Epithelial cell of esophagus (primary cell): ENCODE measurements at regions not wholly inside any gene's neighbourhood (a gene's known extent, or its start where the extent isn't known, plus 50 kb on each side); places are given as distances from the start of the nearest gene placed in this dataset.

ENCODE experiments used
- DNase-seq: peaks from one replicate; pipeline ENCODE4 v3.0.0; 2010; ENCODE audit warnings: low read depth
- H3K4me3 ChIP-seq: 2 replicates; pipeline ENCODE4 v1.5.1; 2011; ENCODE audit warnings: mild to moderate bottlenecking, low read length, control low read depth
- TF ChIP-seq, protein P1 (sequence below): IDR thresholded peaks from 2 replicates; pipeline ENCODE4 v1.5.1; 2011; ENCODE audit warnings: low read depth, mild to moderate bottlenecking, low read length, control low read depth, inconsistent platforms; ENCODE audit not compliant: insufficient read depth; ENCODE audit errors: missing control alignments

DNA sequence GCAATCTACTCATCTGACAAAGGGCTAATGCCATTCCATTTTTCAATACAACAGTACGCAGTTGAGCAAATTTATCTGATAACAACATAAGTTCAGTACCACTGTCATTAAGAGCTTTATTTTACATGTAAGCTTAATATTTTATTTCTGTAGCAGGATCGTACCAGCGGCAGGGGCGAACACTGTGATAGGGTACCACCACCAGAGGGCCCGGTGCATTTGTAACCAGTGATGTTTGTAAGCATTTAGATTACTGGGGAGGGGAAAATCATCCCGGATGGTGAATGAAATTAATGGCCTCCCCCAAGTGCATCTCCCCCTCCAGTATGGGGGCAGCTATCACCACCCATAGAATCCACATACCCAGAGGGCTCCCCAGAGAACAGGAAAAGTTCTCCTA is 179.0 kb downstream of the ADGRA3 start:
- no peak overlapping the region for H3K4me3 ChIP-seq
- TF ChIP-seq, protein P1, sequence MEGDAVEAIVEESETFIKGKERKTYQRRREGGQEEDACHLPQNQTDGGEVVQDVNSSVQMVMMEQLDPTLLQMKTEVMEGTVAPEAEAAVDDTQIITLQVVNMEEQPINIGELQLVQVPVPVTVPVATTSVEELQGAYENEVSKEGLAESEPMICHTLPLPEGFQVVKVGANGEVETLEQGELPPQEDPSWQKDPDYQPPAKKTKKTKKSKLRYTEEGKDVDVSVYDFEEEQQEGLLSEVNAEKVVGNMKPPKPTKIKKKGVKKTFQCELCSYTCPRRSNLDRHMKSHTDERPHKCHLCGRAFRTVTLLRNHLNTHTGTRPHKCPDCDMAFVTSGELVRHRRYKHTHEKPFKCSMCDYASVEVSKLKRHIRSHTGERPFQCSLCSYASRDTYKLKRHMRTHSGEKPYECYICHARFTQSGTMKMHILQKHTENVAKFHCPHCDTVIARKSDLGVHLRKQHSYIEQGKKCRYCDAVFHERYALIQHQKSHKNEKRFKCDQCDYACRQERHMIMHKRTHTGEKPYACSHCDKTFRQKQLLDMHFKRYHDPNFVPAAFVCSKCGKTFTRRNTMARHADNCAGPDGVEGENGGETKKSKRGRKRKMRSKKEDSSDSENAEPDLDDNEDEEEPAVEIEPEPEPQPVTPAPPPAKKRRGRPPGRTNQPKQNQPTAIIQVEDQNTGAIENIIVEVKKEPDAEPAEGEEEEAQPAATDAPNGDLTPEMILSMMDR: no peak
- no peak for DNase-seq

DNA sequence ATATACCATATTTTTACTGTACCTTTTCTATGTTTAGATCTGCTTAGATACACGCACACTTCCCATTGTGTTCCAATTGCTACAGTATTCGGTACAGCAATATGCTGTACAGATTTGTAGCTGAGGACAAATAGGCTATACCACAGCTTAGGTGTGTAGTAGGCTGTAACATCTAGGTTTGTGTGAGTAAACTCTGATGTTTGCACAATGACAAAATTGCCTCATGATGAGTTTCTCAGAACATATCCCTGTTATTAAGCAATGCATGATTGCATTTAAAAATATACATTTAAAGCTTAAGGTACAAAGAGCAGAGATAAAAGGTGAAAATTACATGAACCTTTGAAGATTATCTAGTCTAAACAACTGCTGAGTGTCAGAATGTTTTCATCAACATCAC is 181.7 kb downstream of the ADGRA3 start:
- no peak overlapping the region for H3K4me3 ChIP-seq
- TF ChIP-seq, protein P1: no peak
- peak; percentile 75 for DNase-seq

DNA sequence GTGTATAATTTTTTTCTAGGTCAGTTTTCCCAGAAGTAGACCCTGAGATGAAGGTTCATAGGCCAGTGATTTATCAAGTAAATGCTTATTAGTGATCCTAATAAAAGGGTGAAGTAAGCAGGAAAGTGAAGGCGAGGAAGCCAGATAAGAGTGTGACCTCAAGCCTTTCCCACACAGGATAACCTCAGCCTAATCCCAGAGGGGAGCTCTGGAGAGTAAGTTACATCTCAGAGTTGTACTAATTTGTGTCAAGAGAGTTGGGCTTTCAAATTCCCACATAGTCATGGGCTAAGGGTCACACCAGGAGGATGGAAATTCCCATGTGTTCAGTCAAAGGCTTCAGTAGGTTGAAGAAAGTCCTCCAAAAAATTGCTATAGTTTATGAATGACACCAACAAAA is 191.4 kb downstream of the ADGRA3 start:
- TF ChIP-seq, protein P1: no peak
- DNase-seq: no peak
- no peak overlapping the region for H3K4me3 ChIP-seq

DNA sequence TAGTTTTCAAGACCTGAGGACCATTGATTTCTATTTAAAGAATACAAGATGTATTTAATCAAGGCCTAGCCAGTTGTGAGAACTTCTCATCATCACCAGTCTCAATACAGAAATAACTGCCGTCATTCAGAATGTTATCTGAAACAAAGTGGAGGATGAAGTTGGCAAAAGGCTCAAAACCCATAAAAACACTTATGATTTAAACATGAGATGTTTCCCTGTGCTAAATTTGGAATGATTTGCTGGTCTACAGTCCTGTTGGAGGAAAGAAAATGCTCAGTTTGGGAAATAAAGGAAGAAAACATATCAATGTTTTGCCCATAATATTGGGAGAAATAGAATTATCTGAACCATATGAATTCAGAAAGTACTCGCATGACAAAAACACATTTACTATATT is 192.2 kb downstream of the ADGRA3 start:
- DNase-seq: no peak
- TF ChIP-seq, protein P1: no peak
- H3K4me3 ChIP-seq: no peak overlapping the region

DNA sequence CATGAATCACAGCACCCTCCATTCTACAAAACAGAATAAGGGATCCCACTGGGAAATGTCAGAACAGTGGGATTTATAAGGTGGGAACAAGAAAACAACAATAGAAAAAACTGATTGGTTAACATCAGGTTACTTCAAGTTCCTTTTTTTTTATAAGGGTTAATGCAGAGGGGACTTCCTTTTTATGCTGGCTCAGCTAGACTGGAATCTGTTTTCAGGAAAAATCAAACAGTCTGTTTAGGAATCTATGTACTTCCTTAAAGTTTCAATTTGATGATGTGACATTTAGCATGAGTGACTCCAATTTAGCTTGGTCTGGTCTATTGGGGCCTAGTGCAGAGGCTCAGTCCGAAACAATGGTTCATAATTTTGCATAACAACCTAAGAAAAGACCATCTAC is 192.9 kb downstream of the ADGRA3 start:
- H3K4me3 ChIP-seq: no peak overlapping the region
- TF ChIP-seq, protein P1: no peak
- DNase-seq: no peak

DNA sequence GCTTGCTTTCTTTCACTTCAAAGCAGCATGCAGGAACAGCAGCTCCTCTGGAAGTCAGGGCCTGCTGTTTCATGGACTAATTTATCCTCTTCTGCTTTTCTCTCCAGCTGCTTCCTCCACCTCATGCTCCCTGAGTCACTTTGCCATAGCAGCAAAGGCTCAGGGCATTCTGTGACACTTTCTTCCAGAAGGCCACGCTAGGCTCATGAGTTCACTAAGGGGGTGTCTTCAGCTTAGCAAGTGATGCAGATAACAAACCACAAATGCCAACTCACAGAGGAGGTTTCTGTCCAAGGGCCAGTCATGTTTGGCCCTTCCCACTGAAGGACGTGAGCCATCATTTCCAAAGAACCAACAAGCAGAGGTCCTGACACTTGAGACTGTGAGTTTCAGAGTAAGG is 200.2 kb downstream of the ADGRA3 start:
- DNase-seq: no peak
- TF ChIP-seq, protein P1: no peak
- no peak overlapping the region for H3K4me3 ChIP-seq

DNA sequence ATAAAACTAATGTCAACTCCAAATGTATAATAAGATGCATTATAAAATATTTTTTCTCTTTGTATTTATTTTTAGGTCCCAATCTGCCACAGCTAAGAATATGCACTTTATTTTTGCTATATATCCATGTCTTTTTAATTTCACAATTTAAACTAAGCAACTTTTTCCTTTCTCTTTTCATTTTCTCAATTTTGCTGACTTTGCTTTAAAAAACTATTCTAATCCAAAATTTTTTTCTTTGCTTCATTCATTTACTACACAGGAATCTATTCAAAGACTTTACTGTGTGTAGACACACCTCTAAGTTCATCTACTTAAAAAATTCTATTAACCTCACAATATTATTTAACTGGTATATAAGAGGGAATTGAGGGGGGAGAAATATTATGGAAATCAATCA is 201.9 kb downstream of the ADGRA3 start:
- H3K4me3 ChIP-seq: no peak overlapping the region
- DNase-seq: no peak
- TF ChIP-seq, protein P1: no peak
